ENCODE measurements at regions not wholly inside any gene's neighbourhood (a gene's known extent, or its start where the extent isn't known, plus 50 kb on each side); places are given as distances from the start of the nearest gene placed in this dataset.
"Not testable (repeated sequence)": the region's sequence is repeated elsewhere in the genome, so short reads cannot be mapped to it uniquely, and the experiment has no call there.

DNA sequence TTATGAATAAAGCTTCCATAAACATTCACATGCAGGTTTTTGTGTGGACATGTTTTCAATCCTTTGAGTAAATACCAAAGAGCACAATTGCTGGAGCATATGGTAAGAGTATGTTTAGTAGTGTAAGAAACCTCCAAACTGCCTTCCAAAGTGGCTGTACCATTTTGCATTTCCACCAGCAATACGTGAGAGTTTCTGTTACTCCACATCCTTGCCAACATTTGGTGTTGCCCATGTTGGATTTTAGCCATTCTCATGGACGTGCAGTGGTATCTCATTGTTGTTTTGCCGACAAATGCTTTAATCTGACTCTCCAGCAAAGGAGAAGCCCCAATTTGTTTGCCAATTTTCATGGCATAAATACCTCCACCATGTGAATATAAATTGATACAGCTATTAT is 103.9 kb upstream of the TMEM45B start:
- no peak overlapping the region for H3K4me3 ChIP-seq (ENCODE audit: low read length)
- DNase-seq (ENCODE audit: low read depth, low spot score) = no peak

GRCh38 chr11:129712486-129713240 is 103.0 kb upstream of the TMEM45B start:
- H3K4me3 ChIP-seq (ENCODE audit: low read length); DNase-seq (ENCODE audit: low read depth, low spot score): not testable (repeated sequence)

- no peak overlapping the region for H3K4me3 ChIP-seq (ENCODE audit: low read length)
- no peak for DNase-seq (ENCODE audit: low read depth, low spot score)
Measured at GRCh38 chr11:129719037-129719436, 96.6 kb upstream of the TMEM45B start.

DNA sequence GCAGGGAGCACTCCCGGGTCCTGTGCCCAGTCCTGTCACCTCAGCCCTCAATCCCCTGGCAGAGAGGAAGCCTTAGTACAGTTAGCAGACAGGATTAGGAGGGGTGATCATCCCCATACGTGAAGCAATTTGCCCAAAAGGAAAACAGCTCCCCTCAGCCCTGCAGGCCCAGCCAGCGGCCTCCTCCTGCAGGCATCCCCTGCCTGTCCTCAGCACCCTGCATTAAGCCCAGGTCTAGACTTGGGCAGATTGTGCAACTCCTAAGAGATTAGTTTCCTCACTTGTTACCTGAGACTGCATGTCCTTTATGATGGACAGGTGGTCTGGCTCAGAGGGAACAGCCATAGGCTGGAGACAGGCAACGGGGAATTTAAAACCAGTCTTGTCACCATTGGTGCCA is 95.5 kb upstream of the TMEM45B start:
- no peak for DNase-seq (ENCODE audit: low read depth, low spot score)
- no peak overlapping the region for H3K4me3 ChIP-seq (ENCODE audit: low read length)

- DNase-seq (ENCODE audit: low read depth, low spot score) = no peak
- H3K4me3 ChIP-seq (ENCODE audit: low read length) = no peak overlapping the region
Measured at GRCh38 chr11:129720994-129721393, 94.7 kb upstream of the TMEM45B start.

DNA sequence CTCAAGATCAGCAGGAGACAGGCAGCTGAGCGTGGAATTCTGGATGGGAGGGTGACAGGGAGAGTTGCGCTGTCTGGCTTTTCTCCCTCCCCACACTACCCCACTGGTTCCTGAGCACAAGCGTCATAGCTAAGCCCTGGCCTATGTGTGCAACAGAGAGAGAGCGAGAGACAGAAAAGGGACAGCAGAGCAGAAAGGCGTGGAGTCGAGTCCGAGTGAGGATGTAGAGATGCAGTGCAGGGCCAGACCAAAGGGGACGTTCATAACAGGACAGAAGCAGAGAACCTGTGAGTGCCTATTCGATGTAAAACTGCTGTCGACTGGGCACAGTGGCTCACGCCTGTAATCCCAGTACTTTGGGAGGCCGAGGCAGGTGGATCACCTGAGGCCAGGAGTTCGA is 94.0 kb upstream of the TMEM45B start:
- no peak overlapping the region for H3K4me3 ChIP-seq (ENCODE audit: low read length)
- no peak for DNase-seq (ENCODE audit: low read depth, low spot score)

GRCh38 chr11:129722529-129722928 is 93.1 kb upstream of the TMEM45B start:
- H3K4me3 ChIP-seq (ENCODE audit: low read length) = no peak overlapping the region
- DNase-seq (ENCODE audit: low read depth, low spot score) = no peak

- no peak for DNase-seq (ENCODE audit: low read depth, low spot score)
- no peak overlapping the region for H3K4me3 ChIP-seq (ENCODE audit: low read length)
Measured at GRCh38 chr11:129723146-129723760, 92.4 kb upstream of the TMEM45B start.

DNA sequence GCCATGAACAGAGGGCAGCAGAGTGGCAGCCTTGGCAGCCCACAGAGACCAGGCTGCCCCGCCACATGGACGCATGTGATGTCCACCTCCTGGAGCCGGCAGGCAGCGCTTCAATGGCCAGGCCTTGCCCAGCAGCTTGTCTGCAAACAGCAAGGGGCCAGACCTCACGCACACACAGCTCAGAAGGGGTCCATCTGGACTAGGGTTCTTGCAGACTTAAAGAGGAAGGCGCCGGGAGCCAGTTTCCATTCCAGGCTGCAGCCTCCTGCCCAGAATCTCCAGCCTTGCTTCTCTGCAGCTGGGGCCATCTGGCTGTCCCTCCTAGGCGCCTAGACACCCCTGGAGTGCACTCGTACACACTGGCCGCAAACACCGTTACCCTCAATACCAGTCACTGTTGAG is 91.9 kb upstream of the TMEM45B start:
- no peak overlapping the region for H3K4me3 ChIP-seq (ENCODE audit: low read length)
- no peak for DNase-seq (ENCODE audit: low read depth, low spot score)

DNA sequence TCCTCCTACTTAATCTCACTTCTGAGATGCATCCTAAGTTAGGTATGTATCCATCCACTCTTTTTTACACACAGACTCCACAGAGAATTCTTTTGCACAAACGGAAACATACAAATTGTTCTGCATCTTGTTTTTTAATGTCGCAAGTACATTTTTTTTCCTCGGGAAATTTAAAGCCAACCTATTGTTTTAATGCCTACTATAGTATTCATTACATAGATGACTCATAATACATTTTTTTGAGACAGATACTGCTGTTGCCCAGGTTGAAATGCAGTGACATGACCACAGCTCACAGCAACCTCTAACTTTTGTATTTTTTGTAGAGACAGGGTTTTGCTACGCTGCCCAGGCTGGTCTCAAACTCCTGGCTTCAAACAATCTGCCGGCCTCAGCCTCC is 90.8 kb upstream of the TMEM45B start:
- H3K4me3 ChIP-seq (ENCODE audit: low read length) = no peak overlapping the region
- DNase-seq (ENCODE audit: low read depth, low spot score) = no peak

- H3K4me3 ChIP-seq (ENCODE audit: low read length) = no peak overlapping the region
- DNase-seq (ENCODE audit: low read depth, low spot score) = no peak
Measured at GRCh38 chr11:129726179-129726578, 89.5 kb upstream of the TMEM45B start.

DNA sequence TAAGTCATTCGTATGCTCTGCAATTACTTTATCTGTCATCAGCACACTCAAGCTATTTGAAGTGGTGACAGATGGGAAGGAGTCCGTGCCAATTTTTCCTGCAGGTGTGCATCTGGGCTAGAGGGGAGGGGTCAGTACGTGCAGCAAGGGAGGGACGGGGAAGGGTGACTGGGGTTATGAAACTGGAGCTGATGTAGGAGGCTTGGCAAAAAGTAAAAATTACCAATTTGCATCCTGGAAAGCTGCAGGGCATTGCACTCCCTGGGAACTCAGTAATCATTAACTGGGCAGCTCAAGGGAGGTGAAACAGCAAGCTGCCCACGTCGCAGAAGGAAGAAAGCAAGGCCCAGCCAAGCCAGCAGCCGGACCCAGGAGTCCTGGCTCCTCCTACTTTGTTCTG is 87.1 kb upstream of the TMEM45B start:
- no peak overlapping the region for H3K4me3 ChIP-seq (ENCODE audit: low read length)
- peak; percentile 16 for DNase-seq (ENCODE audit: low read depth, low spot score)

- no peak overlapping the region for H3K4me3 ChIP-seq (ENCODE audit: low read length)
- no peak for DNase-seq (ENCODE audit: low read depth, low spot score)
Measured at GRCh38 chr11:129729216-129729615, 86.4 kb upstream of the TMEM45B start.

DNA sequence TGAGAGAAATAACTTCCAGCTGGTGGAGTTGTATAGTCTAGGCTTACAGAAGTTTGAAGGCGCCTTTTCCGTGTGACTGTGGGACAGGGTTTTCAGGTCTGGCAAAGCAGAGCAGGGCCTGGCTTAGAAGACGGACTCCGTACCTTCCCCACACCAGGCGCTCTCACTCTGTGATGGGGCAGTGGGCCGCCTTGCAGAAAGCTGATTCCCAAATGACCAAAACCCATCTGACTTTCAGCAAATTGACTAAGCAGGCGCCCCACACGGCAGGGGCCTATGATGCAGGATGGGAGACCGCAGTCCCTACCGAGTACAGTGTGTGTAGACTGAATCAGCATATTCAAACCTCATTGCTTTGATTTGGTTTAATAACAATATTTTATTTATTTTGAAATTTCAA is 85.8 kb upstream of the TMEM45B start:
- H3K4me3 ChIP-seq (ENCODE audit: low read length) = no peak overlapping the region
- no peak for DNase-seq (ENCODE audit: low read depth, low spot score)

DNA sequence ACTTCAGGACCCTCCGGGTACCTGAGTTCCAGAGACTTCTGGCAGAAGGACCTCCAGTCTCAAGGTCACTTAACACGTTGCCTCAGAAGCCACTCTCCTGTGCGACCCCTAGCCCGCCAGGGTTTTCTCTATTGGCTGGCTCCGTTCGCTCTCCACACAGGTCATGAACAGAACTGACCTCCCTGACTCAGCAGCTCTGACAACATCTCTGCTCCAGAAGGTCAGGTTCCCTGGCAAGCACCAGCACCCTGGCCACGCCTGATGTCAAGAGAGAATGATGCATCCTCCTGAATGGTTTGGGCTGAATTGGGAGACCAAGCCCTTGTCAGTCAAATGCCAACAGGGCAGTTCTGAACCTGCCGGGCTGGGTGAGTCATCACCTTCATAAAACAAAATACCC is 84.3 kb upstream of the TMEM45B start:
- DNase-seq (ENCODE audit: low read depth, low spot score) = no peak
- no peak overlapping the region for H3K4me3 ChIP-seq (ENCODE audit: low read length)

DNA sequence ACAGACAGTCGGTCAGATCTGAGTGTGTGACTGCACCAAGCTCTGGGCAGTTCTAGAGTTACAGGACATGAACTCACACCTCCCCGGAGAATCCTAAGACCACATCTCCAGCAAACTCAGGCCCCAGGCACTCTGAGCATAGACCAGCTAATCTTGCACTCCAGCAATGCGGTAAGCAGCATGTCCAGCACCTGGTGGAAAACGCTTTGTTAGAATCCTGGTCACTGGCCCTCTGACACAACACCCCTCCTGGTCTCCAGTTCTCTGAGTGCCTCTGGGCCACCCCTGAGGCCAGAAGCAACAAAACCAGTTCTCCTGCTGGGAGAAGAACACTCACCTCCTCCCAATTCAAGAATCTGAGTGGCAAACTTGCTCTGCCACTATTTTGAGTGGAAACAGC is 82.7 kb upstream of the TMEM45B start:
- H3K4me3 ChIP-seq (ENCODE audit: low read length) = no peak overlapping the region
- DNase-seq (ENCODE audit: low read depth, low spot score) = no peak

DNA sequence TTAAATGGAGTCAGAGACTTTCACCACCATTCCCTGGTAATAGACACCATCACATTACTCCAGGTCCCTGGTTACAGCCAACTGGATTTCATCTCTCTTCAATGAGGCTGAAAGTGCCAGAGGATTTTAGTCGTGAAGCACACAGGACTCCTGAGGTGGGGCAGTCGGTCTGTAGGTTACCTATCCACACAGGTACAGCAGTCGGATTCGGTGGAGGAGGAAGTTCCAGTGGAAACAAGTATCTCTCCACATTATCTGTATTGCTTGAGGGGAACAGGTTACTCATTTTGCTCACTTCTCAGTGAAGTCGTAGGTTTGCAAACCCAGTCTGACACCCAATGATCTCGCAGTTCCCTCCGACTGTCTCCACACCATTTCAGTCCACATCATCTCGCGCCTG is 82.3 kb upstream of the TMEM45B start:
- no peak overlapping the region for H3K4me3 ChIP-seq (ENCODE audit: low read length)
- no peak for DNase-seq (ENCODE audit: low read depth, low spot score)

- no peak overlapping the region for H3K4me3 ChIP-seq (ENCODE audit: low read length)
- no peak for DNase-seq (ENCODE audit: low read depth, low spot score)
Measured at GRCh38 chr11:129733981-129734380, 81.7 kb upstream of the TMEM45B start.

DNA sequence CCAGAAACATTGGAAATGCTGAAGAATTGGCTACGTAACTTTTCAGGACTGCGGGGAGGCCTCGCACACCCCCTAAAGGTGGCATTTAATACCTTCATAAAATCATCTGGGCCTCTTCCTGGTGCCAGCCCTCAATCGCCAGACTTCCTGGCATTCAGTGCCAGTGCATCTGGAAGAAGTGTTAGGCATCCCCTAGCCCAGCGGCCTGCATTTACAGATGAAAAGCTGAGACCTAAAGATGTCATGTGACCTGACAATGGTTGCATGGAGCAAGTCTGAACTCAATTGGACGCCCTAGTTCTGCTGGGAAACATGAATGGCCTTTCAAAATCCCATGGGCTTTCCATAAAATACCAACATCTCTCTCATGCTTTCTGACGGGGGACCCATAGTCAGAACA is 81.0 kb upstream of the TMEM45B start:
- no peak overlapping the region for H3K4me3 ChIP-seq (ENCODE audit: low read length)
- DNase-seq (ENCODE audit: low read depth, low spot score) = no peak

DNA sequence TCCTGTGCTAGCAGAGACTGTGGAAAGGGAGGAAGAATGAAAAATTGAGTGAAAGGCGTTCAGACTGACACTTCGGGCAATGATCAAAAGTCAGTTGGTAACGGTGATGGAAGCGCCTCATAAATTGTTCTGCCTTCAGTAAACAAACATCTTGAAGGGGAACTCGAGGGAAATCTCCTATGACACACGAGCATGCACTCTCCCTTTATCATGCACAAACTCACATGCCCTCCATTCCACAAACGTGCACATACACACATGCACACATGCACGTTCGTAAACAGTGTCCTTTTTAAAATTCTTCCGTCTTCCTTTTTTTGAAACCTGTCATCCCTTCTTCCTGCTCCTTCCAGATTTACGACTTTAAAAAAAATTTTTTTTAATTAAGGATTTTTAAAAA is 77.8 kb upstream of the TMEM45B start:
- no peak overlapping the region for H3K4me3 ChIP-seq (ENCODE audit: low read length)
- no peak for DNase-seq (ENCODE audit: low read depth, low spot score)

- H3K4me3 ChIP-seq (ENCODE audit: low read length) = no peak overlapping the region
- DNase-seq (ENCODE audit: low read depth, low spot score) = no peak
Measured at GRCh38 chr11:129738242-129738641, 77.4 kb upstream of the TMEM45B start.

Measured in Jurkat, Clone E6-1 (cell line).